NCI-H1048 (cell line): ENCODE measurements at regions not wholly inside any gene's neighbourhood (a gene's known extent, or its start where the extent isn't known, plus 50 kb on each side); places are given as distances from the start of the nearest gene placed in this dataset.

ENCODE experiments used
- DNase-seq: peaks from one replicate; lab custom pipeline; 2025; lab: John Stamatoyannopoulos, UW

- no peak for DNase-seq
These were observed 55.0 kb downstream of the SOX4 start for GRCh38 chr6:21648475-21649050.

- no peak for DNase-seq
These were observed 59.8 kb downstream of the SOX4 start for GRCh38 chr6:21653323-21653722.

GRCh38 chr6:21653905-21654304, 60.4 kb downstream of the SOX4 start:
- DNase-seq: no peak

GRCh38 chr6:21654361-21654760, 60.8 kb downstream of the SOX4 start:
- no peak for DNase-seq

GRCh38 chr6:21663966-21664313, 70.4 kb downstream of the SOX4 start:
- DNase-seq: no peak

GRCh38 chr6:21664314-21665109, 71.0 kb downstream of the SOX4 start:
- no peak for DNase-seq

GRCh38 chr6:21665110-21665391, 71.5 kb downstream of the SOX4 start:
- DNase-seq: no peak

- DNase-seq: no peak
These were observed 72.0 kb downstream of the SOX4 start for GRCh38 chr6:21665392-21666200.

GRCh38 chr6:21666201-21666691, 72.7 kb downstream of the SOX4 start:
- no peak for DNase-seq

- no peak for DNase-seq
These were observed 73.5 kb downstream of the SOX4 start for GRCh38 chr6:21666853-21667681.

- no peak for DNase-seq
These were observed 75.2 kb downstream of the SOX4 start for GRCh38 chr6:21668795-21669194.

- no peak for DNase-seq
These were observed 83.2 kb downstream of the SOX4 start for GRCh38 chr6:21676769-21677168.

GRCh38 chr6:21678990-21679389, 85.4 kb downstream of the SOX4 start:
- DNase-seq: no peak

- DNase-seq: no peak
These were observed 86.3 kb downstream of the SOX4 start for GRCh38 chr6:21679761-21680265.

GRCh38 chr6:21680611-21681010, 87.1 kb downstream of the SOX4 start:
- no peak for DNase-seq

GRCh38 chr6:21690489-21690888, 96.9 kb downstream of the SOX4 start:
- DNase-seq: no peak

- DNase-seq: no peak
These were observed 98.3 kb downstream of the SOX4 start for GRCh38 chr6:21691685-21692346.

- no peak for DNase-seq
These were observed 99.2 kb downstream of the SOX4 start for GRCh38 chr6:21692721-21693120.

GRCh38 chr6:21694168-21694567, 100.6 kb downstream of the SOX4 start:
- no peak for DNase-seq

GRCh38 chr6:21707524-21708319, 114.2 kb downstream of the SOX4 start:
- DNase-seq: no peak

GRCh38 chr6:21708320-21708580, 114.7 kb downstream of the SOX4 start:
- DNase-seq: no peak
